ENCODE measurements at regions not wholly inside any gene's neighbourhood (a gene's known extent, or its start where the extent isn't known, plus 50 kb on each side); places are given as distances from the start of the nearest gene placed in this dataset.
"Not testable (repeated sequence)": the region's sequence is repeated elsewhere in the genome, so short reads cannot be mapped to it uniquely, and the experiment has no call there.

DNA sequence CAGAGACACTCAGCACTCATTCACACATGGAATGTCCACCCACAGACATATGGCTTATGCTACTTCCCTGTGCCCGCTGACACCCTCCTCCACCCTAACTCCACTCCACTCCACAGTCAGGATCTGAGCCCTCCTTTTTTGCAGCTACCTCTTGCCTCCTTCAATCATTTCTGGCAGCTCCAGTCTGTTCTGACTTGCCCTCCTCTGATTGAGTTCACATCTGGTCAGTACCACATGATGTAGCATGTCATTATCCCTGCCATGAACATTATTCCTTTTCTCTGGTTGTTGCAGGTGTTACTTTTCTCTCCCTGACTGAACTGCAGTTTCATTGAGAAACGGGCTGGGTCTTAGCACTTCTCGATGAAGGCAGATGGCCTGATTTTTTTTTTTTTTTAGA, 130.1 kb upstream of the EGR2 start:
- H3K27ac ChIP-seq (ENCODE audit: low read depth in 2 of 2, low read length in 2 of 2), result no peak overlapping the region
- H3K4me1 ChIP-seq (ENCODE audit: control insufficient read depth in 2 of 2, insufficient read depth in 2 of 2, low read length in 2 of 2), result no peaks in the 10 kb centered on the region
- no peaks in the 10 kb centered on the region for H3K27me3 ChIP-seq (ENCODE audit: control insufficient read depth in 2 of 2, insufficient read depth in 2 of 2, low read length in 2 of 2)
- H3K36me3 ChIP-seq (ENCODE audit: control insufficient read depth in 2 of 2, insufficient read depth in 2 of 2, low read length in 2 of 2), result no peaks in the 10 kb centered on the region
- no peaks in the 10 kb centered on the region for H3K9me3 ChIP-seq (ENCODE audit: control insufficient read depth in 2 of 2, low read length in 2 of 2)
- H3K9ac ChIP-seq (ENCODE audit: low read depth in 1 of 2, low read length in 2 of 2), result no peak overlapping the region
- H3K4me3 ChIP-seq (ENCODE audit: low read length in 2 of 2), result no peak overlapping the region

GRCh38 chr10:62939698-62940097, 123.5 kb upstream of the EGR2 start:
- no peak overlapping the region for H3K4me3 ChIP-seq (ENCODE audit: low read length in 2 of 2)
- H3K27ac ChIP-seq (ENCODE audit: low read depth in 2 of 2, low read length in 2 of 2), result no peak overlapping the region
- no peaks in the 10 kb centered on the region for H3K9me3 ChIP-seq (ENCODE audit: control insufficient read depth in 2 of 2, low read length in 2 of 2)
- no peak overlapping the region for H3K9ac ChIP-seq (ENCODE audit: low read depth in 1 of 2, low read length in 2 of 2)
- no peaks in the 10 kb centered on the region for H3K27me3 ChIP-seq (ENCODE audit: control insufficient read depth in 2 of 2, insufficient read depth in 2 of 2, low read length in 2 of 2)
- H3K4me1 ChIP-seq (ENCODE audit: control insufficient read depth in 2 of 2, insufficient read depth in 2 of 2, low read length in 2 of 2), result no peaks in the 10 kb centered on the region
- no peaks in the 10 kb centered on the region for H3K36me3 ChIP-seq (ENCODE audit: control insufficient read depth in 2 of 2, insufficient read depth in 2 of 2, low read length in 2 of 2)

DNA sequence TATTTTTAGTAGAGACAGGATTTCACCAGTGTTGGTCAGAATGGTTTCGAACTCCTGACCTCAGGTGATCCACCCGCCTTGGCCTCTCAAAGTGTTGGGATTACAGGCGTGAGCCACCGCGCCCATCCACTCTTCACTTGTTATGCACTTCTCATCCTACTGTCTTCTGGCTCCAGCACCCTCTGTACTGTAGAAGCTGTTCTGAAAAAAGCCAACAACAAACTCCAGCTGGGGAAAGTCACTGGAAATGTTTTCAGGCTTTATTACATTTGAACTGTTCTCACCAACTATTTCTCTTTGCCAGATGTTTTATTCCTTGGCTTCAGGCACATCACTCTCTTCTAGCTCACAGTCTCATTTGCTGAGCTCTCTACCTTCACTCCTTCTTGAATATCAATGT, 122.5 kb upstream of the EGR2 start:
- H3K36me3 ChIP-seq (ENCODE audit: control insufficient read depth in 2 of 2, insufficient read depth in 2 of 2, low read length in 2 of 2), result no peaks in the 10 kb centered on the region
- H3K9ac ChIP-seq (ENCODE audit: low read depth in 1 of 2, low read length in 2 of 2), result no peak overlapping the region
- H3K27me3 ChIP-seq (ENCODE audit: control insufficient read depth in 2 of 2, insufficient read depth in 2 of 2, low read length in 2 of 2), result no peaks in the 10 kb centered on the region
- no peaks in the 10 kb centered on the region for H3K9me3 ChIP-seq (ENCODE audit: control insufficient read depth in 2 of 2, low read length in 2 of 2)
- H3K4me1 ChIP-seq (ENCODE audit: control insufficient read depth in 2 of 2, insufficient read depth in 2 of 2, low read length in 2 of 2), result no peaks in the 10 kb centered on the region
- H3K4me3 ChIP-seq (ENCODE audit: low read length in 2 of 2), result no peak overlapping the region
- no peak overlapping the region for H3K27ac ChIP-seq (ENCODE audit: low read depth in 2 of 2, low read length in 2 of 2)

- H3K4me3 ChIP-seq (ENCODE audit: low read length in 2 of 2), result no peak overlapping the region
- H3K36me3 ChIP-seq (ENCODE audit: control insufficient read depth in 2 of 2, insufficient read depth in 2 of 2, low read length in 2 of 2), result no peaks in the 10 kb centered on the region
- no peaks in the 10 kb centered on the region for H3K4me1 ChIP-seq (ENCODE audit: control insufficient read depth in 2 of 2, insufficient read depth in 2 of 2, low read length in 2 of 2)
- H3K27ac ChIP-seq (ENCODE audit: low read depth in 2 of 2, low read length in 2 of 2), result no peak overlapping the region
- H3K27me3 ChIP-seq (ENCODE audit: control insufficient read depth in 2 of 2, insufficient read depth in 2 of 2, low read length in 2 of 2), result no peaks in the 10 kb centered on the region
- H3K9ac ChIP-seq (ENCODE audit: low read depth in 1 of 2, low read length in 2 of 2), result no peak overlapping the region
- no peaks in the 10 kb centered on the region for H3K9me3 ChIP-seq (ENCODE audit: control insufficient read depth in 2 of 2, low read length in 2 of 2)
Observed at GRCh38 chr10:62937674-62938073, 121.5 kb upstream of the EGR2 start.

DNA sequence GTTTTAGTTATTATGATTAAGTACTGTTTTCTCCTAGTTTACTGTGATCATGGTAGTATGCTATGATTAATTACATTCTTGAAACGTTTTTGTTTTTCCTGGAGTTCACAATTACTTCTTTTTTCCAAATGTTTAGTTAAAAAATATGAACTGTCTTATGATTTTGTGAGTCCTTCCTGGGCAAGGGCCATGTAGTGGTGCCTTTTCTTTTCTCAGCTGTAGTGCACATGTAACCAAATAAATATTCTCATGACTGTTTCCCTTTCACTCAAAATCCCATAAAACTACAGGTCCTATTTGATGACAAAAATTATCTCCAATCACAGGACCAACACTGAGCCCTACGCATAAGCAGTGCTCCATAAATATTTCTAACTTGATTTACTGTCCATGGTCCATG, 118.9 kb upstream of the EGR2 start:
- no peak overlapping the region for H3K4me3 ChIP-seq (ENCODE audit: low read length in 2 of 2)
- H3K4me1 ChIP-seq (ENCODE audit: control insufficient read depth in 2 of 2, insufficient read depth in 2 of 2, low read length in 2 of 2), result no peaks in the 10 kb centered on the region
- no peaks in the 10 kb centered on the region for H3K9me3 ChIP-seq (ENCODE audit: control insufficient read depth in 2 of 2, low read length in 2 of 2)
- H3K27ac ChIP-seq (ENCODE audit: low read depth in 2 of 2, low read length in 2 of 2), result no peak overlapping the region
- no peaks in the 10 kb centered on the region for H3K27me3 ChIP-seq (ENCODE audit: control insufficient read depth in 2 of 2, insufficient read depth in 2 of 2, low read length in 2 of 2)
- no peak overlapping the region for H3K9ac ChIP-seq (ENCODE audit: low read depth in 1 of 2, low read length in 2 of 2)
- no peaks in the 10 kb centered on the region for H3K36me3 ChIP-seq (ENCODE audit: control insufficient read depth in 2 of 2, insufficient read depth in 2 of 2, low read length in 2 of 2)

GRCh38 chr10:62934258-62934657, 118.1 kb upstream of the EGR2 start:
- Histone ChIP-seq H3K9ac (ENCODE audit: low read depth in 1 of 2, low read length in 2 of 2) (no peak overlapping the region), H3K9me3 (ENCODE audit: control insufficient read depth in 2 of 2, low read length in 2 of 2) (no peaks in the 10 kb centered on the region), H3K4me1 (ENCODE audit: control insufficient read depth in 2 of 2, insufficient read depth in 2 of 2, low read length in 2 of 2) (no peaks in the 10 kb centered on the region), H3K4me3 (ENCODE audit: low read length in 2 of 2) (no peak overlapping the region), H3K36me3 (ENCODE audit: control insufficient read depth in 2 of 2, insufficient read depth in 2 of 2, low read length in 2 of 2) (no peaks in the 10 kb centered on the region), H3K27me3 (ENCODE audit: control insufficient read depth in 2 of 2, insufficient read depth in 2 of 2, low read length in 2 of 2) (no peaks in the 10 kb centered on the region), H3K27ac (ENCODE audit: low read depth in 2 of 2, low read length in 2 of 2) (no peak overlapping the region)

DNA sequence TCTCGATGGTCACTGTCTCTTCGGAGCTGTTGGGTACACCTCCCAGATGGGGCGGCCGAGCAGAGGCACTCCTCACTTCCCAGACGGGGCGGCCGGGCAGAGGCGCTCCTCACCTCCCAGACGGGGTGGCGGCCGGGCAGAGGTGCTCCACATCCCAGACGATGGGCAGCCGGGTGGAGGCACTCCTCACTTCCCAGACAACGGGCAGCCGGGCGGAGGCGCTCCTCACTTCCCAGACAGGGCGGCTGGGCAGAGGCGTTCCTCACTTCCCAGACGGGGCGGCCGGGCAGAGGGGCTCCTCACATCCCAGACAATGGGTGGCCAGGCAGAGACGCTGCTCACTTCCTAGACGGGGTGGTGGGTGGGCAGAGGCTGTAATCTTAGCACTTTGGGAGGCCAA, 112.6 kb upstream of the EGR2 start:
- not testable (repeated sequence) for H3K36me3 ChIP-seq (ENCODE audit: control insufficient read depth in 2 of 2, insufficient read depth in 2 of 2, low read length in 2 of 2); H3K9me3 ChIP-seq (ENCODE audit: control insufficient read depth in 2 of 2, low read length in 2 of 2); H3K9ac ChIP-seq (ENCODE audit: low read depth in 1 of 2, low read length in 2 of 2); H3K4me3 ChIP-seq (ENCODE audit: low read length in 2 of 2); H3K27ac ChIP-seq (ENCODE audit: low read depth in 2 of 2, low read length in 2 of 2); H3K4me1 ChIP-seq (ENCODE audit: control insufficient read depth in 2 of 2, insufficient read depth in 2 of 2, low read length in 2 of 2); H3K27me3 ChIP-seq (ENCODE audit: control insufficient read depth in 2 of 2, insufficient read depth in 2 of 2, low read length in 2 of 2)

DNA sequence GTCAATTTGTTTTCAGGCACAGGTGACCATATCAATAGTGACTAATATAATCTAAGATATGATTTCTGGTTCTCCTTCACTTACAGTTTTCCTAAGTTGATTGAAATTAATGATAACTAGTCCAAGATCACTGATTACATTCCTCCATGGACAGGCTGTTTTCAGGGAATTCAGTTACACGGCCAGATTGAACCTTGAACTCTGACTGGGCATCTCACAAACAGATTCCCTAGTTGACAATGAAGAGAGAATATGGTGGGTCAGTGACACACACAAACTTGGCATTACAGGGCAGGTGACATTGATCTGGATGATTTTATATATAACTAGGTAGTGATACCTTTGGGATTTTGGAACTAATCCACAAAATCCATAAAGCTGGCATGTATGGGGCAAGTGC, 110.2 kb upstream of the EGR2 start:
- Histone ChIP-seq H3K9me3 (ENCODE audit: control insufficient read depth in 2 of 2, low read length in 2 of 2) (no peaks in the 10 kb centered on the region), H3K27me3 (ENCODE audit: control insufficient read depth in 2 of 2, insufficient read depth in 2 of 2, low read length in 2 of 2) (no peaks in the 10 kb centered on the region), H3K27ac (ENCODE audit: low read depth in 2 of 2, low read length in 2 of 2) (no peak overlapping the region), H3K4me3 (ENCODE audit: low read length in 2 of 2) (no peak overlapping the region), H3K4me1 (ENCODE audit: control insufficient read depth in 2 of 2, insufficient read depth in 2 of 2, low read length in 2 of 2) (no peaks in the 10 kb centered on the region), H3K9ac (ENCODE audit: low read depth in 1 of 2, low read length in 2 of 2) (no peak overlapping the region), H3K36me3 (ENCODE audit: control insufficient read depth in 2 of 2, insufficient read depth in 2 of 2, low read length in 2 of 2) (no peaks in the 10 kb centered on the region)

DNA sequence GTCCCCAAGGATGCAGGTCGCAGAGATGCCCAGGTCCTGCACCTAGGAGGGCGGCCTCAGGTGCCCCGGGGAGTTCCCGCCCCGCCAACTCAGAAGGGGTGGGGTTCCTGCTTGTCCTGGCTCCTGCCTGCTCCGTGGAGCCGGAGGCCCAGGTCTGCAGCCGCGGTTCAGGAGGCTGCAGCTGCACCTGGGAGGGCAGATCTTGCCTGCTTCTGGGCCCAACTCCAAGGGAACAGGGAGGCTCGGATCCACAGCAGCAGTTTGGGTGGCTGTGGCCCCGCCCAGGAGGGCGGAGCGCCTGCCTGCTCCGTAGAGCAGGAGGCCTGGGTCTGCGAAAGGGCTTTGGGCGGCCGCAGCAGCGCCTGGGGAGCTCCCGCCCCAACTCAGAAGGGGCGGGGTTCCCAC, 108.2 kb upstream of the EGR2 start:
- Histone ChIP-seq H3K27me3 (ENCODE audit: control insufficient read depth in 2 of 2, insufficient read depth in 2 of 2, low read length in 2 of 2) (no peaks in the 10 kb centered on the region), H3K36me3 (ENCODE audit: control insufficient read depth in 2 of 2, insufficient read depth in 2 of 2, low read length in 2 of 2) (no peaks in the 10 kb centered on the region), H3K27ac (ENCODE audit: low read depth in 2 of 2, low read length in 2 of 2) (no peak overlapping the region), H3K4me1 (ENCODE audit: control insufficient read depth in 2 of 2, insufficient read depth in 2 of 2, low read length in 2 of 2) (no peaks in the 10 kb centered on the region), H3K9me3 (ENCODE audit: control insufficient read depth in 2 of 2, low read length in 2 of 2) (no peaks in the 10 kb centered on the region), H3K9ac (ENCODE audit: low read depth in 1 of 2, low read length in 2 of 2) (no peak overlapping the region), H3K4me3 (ENCODE audit: low read length in 2 of 2) (peak overlapping the region in 1 of 2 donors; percentile 44)

- Histone ChIP-seq H3K4me1 (ENCODE audit: control insufficient read depth in 2 of 2, insufficient read depth in 2 of 2, low read length in 2 of 2) (no peaks in the 10 kb centered on the region), H3K27me3 (ENCODE audit: control insufficient read depth in 2 of 2, insufficient read depth in 2 of 2, low read length in 2 of 2) (no peaks in the 10 kb centered on the region), H3K9ac (ENCODE audit: low read depth in 1 of 2, low read length in 2 of 2) (no peak overlapping the region), H3K27ac (ENCODE audit: low read depth in 2 of 2, low read length in 2 of 2) (no peak overlapping the region), H3K9me3 (ENCODE audit: control insufficient read depth in 2 of 2, low read length in 2 of 2) (no peaks in the 10 kb centered on the region), H3K4me3 (ENCODE audit: low read length in 2 of 2) (no peak overlapping the region), H3K36me3 (ENCODE audit: control insufficient read depth in 2 of 2, insufficient read depth in 2 of 2, low read length in 2 of 2) (no peaks in the 10 kb centered on the region)
Observed at GRCh38 chr10:62919776-62920175, 103.6 kb upstream of the EGR2 start.

DNA sequence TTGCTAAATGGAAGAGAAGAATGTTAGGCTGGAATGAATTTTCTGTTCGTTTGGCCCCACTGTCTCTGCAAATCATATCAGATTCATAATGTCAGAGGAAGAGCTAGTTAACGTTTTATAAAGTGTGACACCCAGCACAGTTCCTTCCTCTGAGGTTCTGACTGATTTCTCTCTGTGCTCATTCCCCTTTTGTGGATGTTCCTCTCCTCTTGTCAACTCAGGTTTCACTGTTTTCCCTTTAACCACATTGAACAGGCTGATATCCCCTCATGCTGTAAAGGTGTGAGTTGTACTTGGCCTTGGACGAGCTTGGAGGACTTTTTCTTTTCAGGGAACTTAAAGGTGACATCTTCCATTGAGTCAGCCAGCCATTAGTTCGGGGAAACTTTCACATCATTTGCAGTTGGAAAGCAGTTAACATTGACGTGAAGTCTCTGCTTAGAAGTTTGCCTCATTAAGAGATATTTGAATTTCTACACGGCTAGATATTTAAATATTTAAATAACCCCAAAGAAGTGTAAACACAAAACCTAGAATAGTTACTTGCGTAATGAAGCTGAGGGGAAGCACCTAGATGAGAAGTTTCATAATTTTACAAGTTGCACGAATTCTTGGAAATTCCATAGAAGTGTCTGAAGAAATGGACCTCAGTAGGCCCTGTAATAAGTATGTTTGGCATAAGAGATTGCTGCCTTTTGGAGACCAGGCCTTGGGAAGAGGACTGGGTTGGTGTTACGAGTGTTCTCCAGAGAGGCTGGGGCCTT, 101.5 kb upstream of the EGR2 start:
- H3K4me1 ChIP-seq (ENCODE audit: control insufficient read depth in 2 of 2, insufficient read depth in 2 of 2, low read length in 2 of 2), result no peaks in the 10 kb centered on the region
- no peaks in the 10 kb centered on the region for H3K36me3 ChIP-seq (ENCODE audit: control insufficient read depth in 2 of 2, insufficient read depth in 2 of 2, low read length in 2 of 2)
- no peak overlapping the region for H3K27ac ChIP-seq (ENCODE audit: low read depth in 2 of 2, low read length in 2 of 2)
- H3K4me3 ChIP-seq (ENCODE audit: low read length in 2 of 2), result no peak overlapping the region
- no peaks in the 10 kb centered on the region for H3K27me3 ChIP-seq (ENCODE audit: control insufficient read depth in 2 of 2, insufficient read depth in 2 of 2, low read length in 2 of 2)
- H3K9ac ChIP-seq (ENCODE audit: low read depth in 1 of 2, low read length in 2 of 2), result no peak overlapping the region
- H3K9me3 ChIP-seq (ENCODE audit: control insufficient read depth in 2 of 2, low read length in 2 of 2), result no peaks in the 10 kb centered on the region
